Kidney capillary endothelial cell (primary cell): ENCODE measurements at regions not wholly inside any gene's neighbourhood (a gene's known extent, or its start where the extent isn't known, plus 50 kb on each side); places are given as distances from the start of the nearest gene placed in this dataset.
A peak's percentile ranks its signal among the peaks of the same experiment; 100 is the strongest.

ENCODE experiments used
- DNase-seq: peaks from one replicate; pipeline ENCODE4 v3.0.0-alpha.2; 2018; ENCODE audit warnings: low spot score

DNA sequence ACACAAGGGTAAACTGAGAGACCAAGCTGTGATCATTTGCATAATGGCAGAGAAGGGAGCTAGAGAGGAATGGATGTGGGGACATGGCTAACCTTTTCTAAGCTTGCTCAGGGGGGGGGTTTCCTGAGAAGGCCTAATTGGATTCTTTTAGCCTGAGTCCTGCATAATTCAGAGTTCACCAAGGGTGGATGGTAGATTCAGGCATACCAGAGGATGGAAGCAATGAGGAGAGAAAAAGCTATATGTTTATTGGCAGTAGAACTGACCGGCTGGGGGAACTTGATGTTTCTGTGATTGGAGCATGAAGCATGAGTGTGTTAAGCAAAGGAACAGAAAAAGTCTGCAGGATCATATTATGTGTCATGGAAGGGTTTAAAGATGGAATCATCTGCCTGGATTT lies 65.9 kb upstream of the KLF12 start:
- DNase-seq = no peak

DNA sequence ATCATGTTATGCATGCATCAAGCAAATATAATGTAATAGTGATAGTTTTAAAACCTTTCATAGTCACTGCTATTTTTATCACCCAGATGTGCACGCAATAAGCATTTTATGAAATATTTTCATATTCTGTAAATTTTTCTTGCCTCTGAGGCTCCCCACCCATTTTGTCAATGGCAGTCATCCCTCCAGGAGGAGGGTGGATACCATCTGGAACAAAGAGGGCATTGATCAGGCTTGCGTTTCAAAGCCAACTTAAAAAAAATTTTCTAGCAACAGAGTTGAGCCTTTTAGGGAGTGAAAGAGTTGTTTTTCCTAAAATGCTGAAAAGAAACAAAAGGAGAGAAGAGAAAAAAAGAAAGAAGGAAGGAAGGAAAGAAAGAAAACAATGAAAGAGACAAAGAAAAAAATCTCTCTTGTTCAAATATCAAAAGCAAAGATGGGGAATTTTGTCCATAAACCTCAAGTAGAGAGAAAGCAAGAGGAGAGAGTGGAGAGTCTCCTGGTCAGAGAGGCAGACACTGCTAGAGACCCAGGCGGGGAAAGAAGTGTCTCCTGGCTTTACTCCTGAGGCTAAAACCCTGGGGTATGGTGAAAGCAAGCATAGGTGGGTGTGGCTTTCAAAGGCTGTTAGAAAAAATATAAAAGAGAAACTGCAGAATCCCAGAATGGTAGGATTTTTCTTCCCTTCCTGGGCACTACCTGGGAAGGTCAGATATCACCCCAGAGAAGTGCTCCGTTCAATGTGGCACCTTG lies 63.6 kb upstream of the KLF12 start:
- no peak for DNase-seq

DNA sequence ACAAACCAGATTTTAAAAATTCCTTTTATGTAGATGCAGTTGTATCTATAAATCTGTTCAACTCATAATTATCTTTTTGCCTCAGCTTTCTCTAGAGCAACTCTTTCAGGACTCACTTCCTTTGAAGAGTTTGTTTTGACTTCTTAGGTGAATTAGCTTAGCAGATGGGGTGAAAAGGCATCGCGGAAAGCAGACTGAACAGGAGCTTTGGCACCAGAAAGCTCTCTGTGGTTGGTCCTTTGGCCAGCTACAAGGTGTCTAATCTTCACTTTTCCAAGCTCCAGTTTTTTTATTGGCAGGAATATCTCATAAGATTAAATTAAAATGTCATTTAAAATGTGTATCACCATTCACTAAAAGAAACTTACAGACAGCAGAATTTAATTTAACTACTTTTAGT lies 60.6 kb upstream of the KLF12 start:
- no peak for DNase-seq

DNA sequence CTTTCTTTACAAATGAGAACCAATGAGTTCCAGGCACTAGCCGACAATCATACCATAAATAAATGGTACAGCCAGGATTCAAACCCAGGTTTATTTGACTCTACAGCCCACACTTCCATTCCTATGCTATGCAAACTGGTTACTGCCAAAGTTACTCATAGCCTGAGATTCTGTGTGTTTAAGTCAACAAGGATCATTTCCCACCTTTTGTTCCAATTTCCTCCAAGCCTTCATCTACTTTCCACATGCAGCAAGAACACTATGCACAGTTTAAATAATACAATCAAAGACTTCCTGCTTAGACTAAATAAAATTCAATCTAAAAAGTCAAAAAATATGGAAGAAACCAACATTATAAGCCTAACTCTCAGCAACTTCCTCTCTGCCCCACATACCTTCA lies 59.2 kb upstream of the KLF12 start:
- DNase-seq = peak; percentile 12

DNA sequence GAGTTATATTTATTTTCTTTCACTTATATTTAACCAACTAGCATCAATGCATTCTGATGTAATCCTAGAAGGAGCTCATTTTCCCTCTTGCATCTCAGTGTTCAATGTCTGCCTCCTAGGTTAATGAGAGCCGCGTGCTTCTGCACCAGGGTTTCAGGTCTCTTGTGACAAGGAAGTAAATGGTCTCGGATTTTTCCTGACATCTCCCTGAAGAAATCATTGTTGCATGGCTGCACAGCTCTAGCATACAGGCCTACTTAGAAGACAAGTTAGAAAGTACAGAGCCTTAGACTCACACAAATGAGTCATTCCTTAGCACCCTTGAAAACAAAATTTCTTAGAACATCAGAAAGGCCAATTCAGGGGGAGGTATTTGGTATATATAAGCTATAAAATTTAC lies 57.2 kb upstream of the KLF12 start:
- DNase-seq = no peak

DNA sequence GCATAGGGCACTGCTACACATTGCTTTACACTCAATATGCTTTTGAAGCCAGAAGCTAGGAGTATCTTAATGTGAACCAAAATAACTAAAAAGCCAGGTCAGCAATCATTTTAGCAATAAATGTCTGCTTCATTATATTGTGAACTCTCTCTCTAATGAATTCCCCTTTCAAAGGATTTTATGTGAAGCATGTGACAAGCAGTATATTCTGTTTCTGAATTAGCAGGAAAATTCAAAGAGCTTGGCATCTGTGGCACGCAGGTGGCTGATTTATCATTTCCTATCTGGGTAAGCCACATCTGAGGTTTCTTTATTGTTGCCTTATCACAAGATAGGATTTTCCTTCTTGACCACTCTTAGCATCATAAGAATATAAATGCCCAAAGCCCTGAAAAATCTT lies 56.8 kb upstream of the KLF12 start:
- no peak for DNase-seq

DNA sequence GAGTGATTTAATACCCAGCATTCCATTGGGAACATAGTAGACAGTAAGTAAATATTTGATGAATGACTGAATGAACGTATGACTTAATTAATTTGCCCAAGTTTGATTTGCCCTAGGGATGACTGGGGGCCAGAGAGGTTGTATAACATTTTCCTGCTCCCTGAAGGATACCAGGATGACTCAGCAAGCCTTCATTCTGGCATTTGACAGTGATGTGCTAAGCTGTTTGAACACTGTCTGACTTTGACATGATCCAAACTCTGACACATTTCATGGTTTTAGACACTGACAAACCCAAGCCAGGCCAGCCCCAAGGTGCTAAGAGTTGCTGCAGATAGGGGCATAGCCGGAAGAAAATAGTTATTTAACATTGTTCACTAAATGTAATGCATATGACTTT lies 53.4 kb upstream of the KLF12 start:
- peak; percentile 10 for DNase-seq

DNA sequence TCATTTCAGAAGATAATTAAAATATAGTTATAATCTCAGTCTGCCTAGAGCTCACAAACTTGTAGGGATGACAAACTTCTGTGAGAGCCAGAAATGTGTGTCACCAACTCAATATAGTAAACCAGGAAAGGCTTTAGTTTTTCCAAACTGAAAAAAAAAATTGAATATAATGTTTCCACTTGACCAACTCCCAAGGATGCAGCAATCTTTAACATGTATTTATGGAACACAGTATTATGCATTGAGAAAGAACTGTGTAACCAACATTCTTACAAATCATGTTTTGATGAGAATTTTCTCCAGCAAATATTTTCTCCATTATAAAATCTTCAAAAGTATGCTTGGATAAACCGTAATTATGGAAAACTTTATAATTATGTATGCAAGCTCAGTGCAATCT lies 50.1 kb upstream of the KLF12 start:
- DNase-seq = no peak
